ENCODE measurements at regions not wholly inside any gene's neighbourhood (a gene's known extent, or its start where the extent isn't known, plus 50 kb on each side); places are given as distances from the start of the nearest gene placed in this dataset.

- peaks cover 2% of the 10 kb centered on the region for H3K36me3 Mint-ChIP-seq (ENCODE audit: low read depth)
- no peak overlapping the region for H3K27ac Mint-ChIP-seq
- DNase-seq (no peak), ATAC-seq (no peak)
- POLR2A ChIA-PET = no interaction called here
- no peak overlapping the region for H3K4me3 Mint-ChIP-seq
- CTCF ChIA-PET = no interaction called here
- intact Hi-C loops (cut with DNase I, micrococcal nuclease) = loop anchor here in 1 of 2 experiments (10.0 kb wide), 1 partner anchor 595 kb away; no protein-coding TSS in a partner anchor
- H3K27me3 Mint-ChIP-seq = no peaks in the 10 kb centered on the region
- H3K4me1 Mint-ChIP-seq = peaks cover 6% of the 10 kb centered on the region
- peaks cover 8% of the 10 kb centered on the region for H3K9me3 Mint-ChIP-seq (ENCODE audit: low read depth)
These were observed 289.1 kb downstream of the NDFIP2 start for GRCh38 chr13:79770056-79770455.

GRCh38 chr13:79767126-79767525 lies 286.2 kb downstream of the NDFIP2 start:
- Mint-ChIP-seq H3K27me3 (no peaks in the 10 kb centered on the region), H3K27ac (no peak overlapping the region), H3K9me3 (ENCODE audit: low read depth) (peaks cover 8% of the 10 kb centered on the region), H3K4me1 (peaks cover 6% of the 10 kb centered on the region), H3K36me3 (ENCODE audit: low read depth) (peaks cover 2% of the 10 kb centered on the region), H3K4me3 (no peak overlapping the region)
- ChIA-PET CTCF (interaction anchor here (1.4 kb wide), 1 partner anchor 24 kb away, joined by 3 read pairs; no protein-coding TSS in a partner anchor), POLR2A (no interaction called here)
- DNase-seq (no peak), ATAC-seq (no peak)
- intact Hi-C loops (cut with DNase I, micrococcal nuclease) = no loop called here

- no peaks in the 10 kb centered on the region for H3K27me3 Mint-ChIP-seq
These were observed 284.4 kb downstream of the NDFIP2 start for GRCh38 chr13:79765331-79765730.

GRCh38 chr13:79749984-79750551 lies 269.1 kb downstream of the NDFIP2 start:
- CTCF ChIA-PET = interaction anchor here (1.5 kb wide), 1 partner anchor 71 kb away, joined by 4 read pairs; no protein-coding TSS in a partner anchor

More at GRCh38 chr13:79765331-79765730, 284.4 kb downstream of the NDFIP2 start:
- Mint-ChIP-seq H3K4me1 (no peaks in the 10 kb centered on the region), H3K36me3 (ENCODE audit: low read depth) (no peaks in the 10 kb centered on the region), H3K4me3 (no peak overlapping the region), H3K27ac (no peak overlapping the region), H3K9me3 (ENCODE audit: low read depth) (no peaks in the 10 kb centered on the region)
- ATAC-seq = no peak
- ChIA-PET POLR2A (no interaction called here), CTCF (interaction anchor here (0.6 kb wide), 1 partner anchor 39 kb away, joined by 5 read pairs; no protein-coding TSS in a partner anchor)
- DNase-seq = no peak
- intact Hi-C loops (cut with DNase I, micrococcal nuclease) = no loop called here

GRCh38 chr13:79749566-79749965 lies 268.6 kb downstream of the NDFIP2 start:
- CTCF ChIA-PET = no interaction called here
- H3K4me3 Mint-ChIP-seq = no peak overlapping the region

More at GRCh38 chr13:79749984-79750551, 269.1 kb downstream of the NDFIP2 start:
- ATAC-seq = no peak
- H3K4me1 Mint-ChIP-seq = no peaks in the 10 kb centered on the region
- no peak overlapping the region for H3K27ac Mint-ChIP-seq
- no peaks in the 10 kb centered on the region for H3K9me3 Mint-ChIP-seq (ENCODE audit: low read depth)
- intact Hi-C loops (cut with DNase I, micrococcal nuclease) = no loop called here
- POLR2A ChIA-PET = no interaction called here
- no peak overlapping the region for H3K4me3 Mint-ChIP-seq
- H3K36me3 Mint-ChIP-seq (ENCODE audit: low read depth) = no peaks in the 10 kb centered on the region
- H3K27me3 Mint-ChIP-seq = peaks cover 2% of the 10 kb centered on the region
- DNase-seq = no peak

GRCh38 chr13:79745081-79745480 lies 264.1 kb downstream of the NDFIP2 start:
- no peak overlapping the region for H3K4me3 Mint-ChIP-seq
- H3K4me1 Mint-ChIP-seq = no peaks in the 10 kb centered on the region
- H3K27me3 Mint-ChIP-seq = peaks cover 2% of the 10 kb centered on the region
- no peak overlapping the region for H3K27ac Mint-ChIP-seq
- intact Hi-C loops (cut with DNase I, micrococcal nuclease) = no loop called here
- POLR2A ChIA-PET = no interaction called here
- DNase-seq (no peak), ATAC-seq (no peak)
- CTCF ChIA-PET = no interaction called here
- no peaks in the 10 kb centered on the region for H3K36me3 Mint-ChIP-seq (ENCODE audit: low read depth)
- no peaks in the 10 kb centered on the region for H3K9me3 Mint-ChIP-seq (ENCODE audit: low read depth)

More at GRCh38 chr13:79749566-79749965, 268.6 kb downstream of the NDFIP2 start:
- intact Hi-C loops (cut with DNase I, micrococcal nuclease) = no loop called here
- Mint-ChIP-seq H3K4me1 (no peaks in the 10 kb centered on the region), H3K27ac (no peak overlapping the region), H3K9me3 (ENCODE audit: low read depth) (no peaks in the 10 kb centered on the region), H3K36me3 (ENCODE audit: low read depth) (no peaks in the 10 kb centered on the region), H3K27me3 (peaks cover 2% of the 10 kb centered on the region)
- DNase-seq (no peak), ATAC-seq (no peak)
- POLR2A ChIA-PET = no interaction called here

- H3K4me1 Mint-ChIP-seq = no peaks in the 10 kb centered on the region
- ATAC-seq (no peak), DNase-seq (no peak)
- ChIA-PET CTCF (no interaction called here), POLR2A (no interaction called here)
- intact Hi-C loops (cut with DNase I, micrococcal nuclease) = no loop called here
- H3K4me3 Mint-ChIP-seq = no peak overlapping the region
- H3K27me3 Mint-ChIP-seq = peaks cover 2% of the 10 kb centered on the region
- no peaks in the 10 kb centered on the region for H3K36me3 Mint-ChIP-seq (ENCODE audit: low read depth)
- H3K27ac Mint-ChIP-seq = no peak overlapping the region
- no peaks in the 10 kb centered on the region for H3K9me3 Mint-ChIP-seq (ENCODE audit: low read depth)
These were observed 262.0 kb downstream of the NDFIP2 start for GRCh38 chr13:79742923-79743322.

GRCh38 chr13:79740991-79741390 lies 260.0 kb downstream of the NDFIP2 start:
- intact Hi-C loops (cut with DNase I, micrococcal nuclease) = no loop called here
- Mint-ChIP-seq H3K36me3 (ENCODE audit: low read depth) (no peaks in the 10 kb centered on the region), H3K27me3 (no peaks in the 10 kb centered on the region), H3K27ac (no peak overlapping the region), H3K4me3 (no peak overlapping the region), H3K4me1 (no peaks in the 10 kb centered on the region), H3K9me3 (ENCODE audit: low read depth) (no peaks in the 10 kb centered on the region)
- no peak for ATAC-seq
- DNase-seq = no peak
- CTCF ChIA-PET = interaction anchor here (1.2 kb wide), 1 partner anchor 11 kb away, joined by 3 read pairs; no protein-coding TSS in a partner anchor
- POLR2A ChIA-PET = no interaction called here

- no peaks in the 10 kb centered on the region for H3K9me3 Mint-ChIP-seq (ENCODE audit: low read depth)
- H3K4me1 Mint-ChIP-seq = no peaks in the 10 kb centered on the region
- no peaks in the 10 kb centered on the region for H3K27me3 Mint-ChIP-seq
- no peaks in the 10 kb centered on the region for H3K36me3 Mint-ChIP-seq (ENCODE audit: low read depth)
- H3K4me3 Mint-ChIP-seq = no peak overlapping the region
- POLR2A ChIA-PET = no interaction called here
- ATAC-seq (no peak), DNase-seq (no peak)
- intact Hi-C loops (cut with DNase I, micrococcal nuclease) = no loop called here
- CTCF ChIA-PET = interaction anchor here (1.5 kb wide), 1 partner anchor 13 kb away, joined by 5 read pairs; no protein-coding TSS in a partner anchor
- no peak overlapping the region for H3K27ac Mint-ChIP-seq
These were observed 255.4 kb downstream of the NDFIP2 start for GRCh38 chr13:79736356-79736755.

GRCh38 chr13:79735228-79735627 lies 254.3 kb downstream of the NDFIP2 start:
- no peaks in the 10 kb centered on the region for H3K9me3 Mint-ChIP-seq (ENCODE audit: low read depth)
- H3K4me3 Mint-ChIP-seq = no peak overlapping the region
- no peaks in the 10 kb centered on the region for H3K4me1 Mint-ChIP-seq
- POLR2A ChIA-PET = no interaction called here
- intact Hi-C loops (cut with DNase I, micrococcal nuclease) = no loop called here
- no peak for ATAC-seq
- no peaks in the 10 kb centered on the region for H3K27me3 Mint-ChIP-seq
- no peaks in the 10 kb centered on the region for H3K36me3 Mint-ChIP-seq (ENCODE audit: low read depth)
- DNase-seq = no peak
- no peak overlapping the region for H3K27ac Mint-ChIP-seq
- CTCF ChIA-PET = no interaction called here

- ChIA-PET CTCF (no interaction called here), POLR2A (no interaction called here)
- Mint-ChIP-seq H3K27ac (no peak overlapping the region), H3K36me3 (ENCODE audit: low read depth) (no peaks in the 10 kb centered on the region), H3K9me3 (ENCODE audit: low read depth) (no peaks in the 10 kb centered on the region), H3K4me3 (no peak overlapping the region), H3K27me3 (no peaks in the 10 kb centered on the region), H3K4me1 (no peaks in the 10 kb centered on the region)
- DNase-seq = no peak
- intact Hi-C loops (cut with DNase I, micrococcal nuclease) = no loop called here
- ATAC-seq = no peak
These were observed 246.1 kb downstream of the NDFIP2 start for GRCh38 chr13:79727086-79727485.

GRCh38 chr13:79725841-79726240 lies 244.9 kb downstream of the NDFIP2 start:
- Mint-ChIP-seq H3K27ac (no peak overlapping the region), H3K27me3 (no peaks in the 10 kb centered on the region), H3K4me3 (no peak overlapping the region), H3K9me3 (ENCODE audit: low read depth) (no peaks in the 10 kb centered on the region), H3K4me1 (no peaks in the 10 kb centered on the region), H3K36me3 (ENCODE audit: low read depth) (no peaks in the 10 kb centered on the region)
- ChIA-PET POLR2A (no interaction called here), CTCF (interaction anchor here (0.7 kb wide), 1 partner anchor 40 kb away, joined by 5 read pairs; no protein-coding TSS in a partner anchor)
- DNase-seq (no peak), ATAC-seq (no peak)
- intact Hi-C loops (cut with DNase I, micrococcal nuclease) = no loop called here
